GM23248 (cell line): ENCODE measurements at regions not wholly inside any gene's neighbourhood (a gene's known extent, or its start where the extent isn't known, plus 50 kb on each side); places are given as distances from the start of the nearest gene placed in this dataset.

Experiments used
- DNase-seq: peaks from one replicate; pipeline ENCODE4 v3.0.0-alpha.2; 2015
- H2AFZ ChIP-seq: fragments of 200-600 bp; sonication (generic); 2 replicates; pipeline ENCODE4 v1.6.1; 2016; ENCODE audit warnings: antibody characterized with exemption
- H3F3A ChIP-seq: fragments of 200-600 bp; sonication (generic); 2 replicates; pipeline ENCODE4 v1.6.1; 2016; ENCODE audit warnings: mild to moderate bottlenecking, antibody characterized with exemption, mixed run types; ENCODE audit not compliant: insufficient read depth
- H3K27ac ChIP-seq: fragments of 200-600 bp; sonication (generic); 2 replicates; pipeline ENCODE4 v1.5.1; 2016; ENCODE audit warnings: mild to moderate bottlenecking
- H3K27me3 ChIP-seq: fragments of 200-600 bp; sonication (generic); replicated peaks from 2 replicates; pipeline ENCODE4 v1.6.1; 2016; ENCODE audit warnings: mild to moderate bottlenecking; ENCODE audit not compliant: insufficient read depth
- H3K36me3 ChIP-seq: fragments of 200-600 bp; sonication (generic); 2 replicates; pipeline ENCODE4 v1.6.1; 2016; ENCODE audit warnings: low read depth, mild to moderate bottlenecking
- H3K4me1 ChIP-seq: fragments of 200-600 bp; sonication (generic); 2 replicates; pipeline ENCODE4 v1.6.1; 2016; ENCODE audit warnings: mild to moderate bottlenecking; ENCODE audit not compliant: insufficient read depth
- H3K4me2 ChIP-seq: fragments of 200-600 bp; sonication (generic); one replicate; pipeline ENCODE4 v1.6.1; 2016; ENCODE audit warnings: mild to moderate bottlenecking; ENCODE audit not compliant: unreplicated experiment
- H3K4me3 ChIP-seq: fragments of 200-600 bp; sonication (generic); 2 replicates; pipeline ENCODE4 v1.5.1; 2016; ENCODE audit warnings: mild to moderate bottlenecking
- H3K79me2 ChIP-seq: fragments of 200-600 bp; sonication (generic); 2 replicates; pipeline ENCODE4 v1.6.1; 2016; ENCODE audit warnings: mild to moderate bottlenecking; ENCODE audit not compliant: insufficient read depth
- H3K9ac ChIP-seq: fragments of 200-600 bp; sonication (generic); 2 replicates; pipeline ENCODE4 v1.6.1; 2016; ENCODE audit warnings: mild to moderate bottlenecking
- H3K9me2 ChIP-seq: fragments of 200-600 bp; sonication (generic); 2 replicates; pipeline ENCODE4 v1.6.1; 2016; ENCODE audit warnings: mixed run types, mild to moderate bottlenecking, moderate library complexity; ENCODE audit not compliant: insufficient read depth
- H3K9me3 ChIP-seq: fragments of 200-600 bp; sonication (generic); one replicate; pipeline ENCODE4 v1.6.1; 2017; ENCODE audit warnings: low read depth
- H4K20me1 ChIP-seq: fragments of 200-600 bp; sonication (generic); 2 replicates; pipeline ENCODE4 v1.6.0; 2016; ENCODE audit not compliant: insufficient read depth
- EZH2 ChIP-seq: fragments of 200-600 bp; sonication (generic); IDR thresholded peaks from 2 replicates; pipeline ENCODE4 v1.6.1; 2018; ENCODE audit warnings: antibody characterized with exemption, mild to moderate bottlenecking; ENCODE audit not compliant: insufficient read depth, poor library complexity, severe bottlenecking
- EZH2phosphoT487 ChIP-seq: fragments of 200-600 bp; sonication (generic); IDR thresholded peaks from 2 replicates; pipeline ENCODE4 v1.6.1; 2018; ENCODE audit warnings: antibody characterized with exemption, moderate library complexity, mild to moderate bottlenecking, low read depth; ENCODE audit not compliant: insufficient read depth
- WGBS, 2 experiments: methylation state at CpG; one replicate each; pipeline ENCODE4 v1.1.6; 2015 to 2017; ENCODE audit warnings: low lambda C conversion rate in 2 of 2, low coverage in 1 of 2; ENCODE audit errors: missing lambda C conversion rate in 2 of 2; 5-methylcytosine and 5-hydroxymethylcytosine counted together
- in situ Hi-C: fragments of 300-500 bp; cut with MboI; formaldehyde crosslinking; loops from 2 replicates; pipeline ENCODE4 v1.15.0; 2020

DNA sequence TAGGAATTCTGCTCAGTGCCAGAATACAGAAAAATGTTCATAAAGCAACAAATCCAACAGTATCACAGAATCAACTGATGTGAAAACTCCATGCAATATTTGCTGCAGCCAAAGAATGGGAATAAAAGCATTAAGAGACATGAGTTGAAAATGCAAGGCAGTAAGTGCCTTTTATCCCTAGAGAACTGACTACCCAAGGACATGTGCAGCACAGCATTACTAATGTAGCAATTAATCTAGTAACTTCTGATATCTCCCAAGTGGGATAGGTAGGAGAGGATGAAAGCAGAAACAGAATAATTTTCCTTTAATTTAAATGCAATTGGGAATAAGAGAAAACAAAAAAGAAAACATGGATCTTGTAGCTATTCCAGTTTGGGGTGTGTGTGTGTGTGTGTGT is 497.5 kb upstream of the CBLB start:
- H3K36me3 ChIP-seq: no peaks in the 10 kb centered on the region
- H3K27ac ChIP-seq: no peak overlapping the region
- in situ Hi-C loops: no loop called here
- H3K9me3 ChIP-seq: no peaks in the 10 kb centered on the region
- H3K4me2 ChIP-seq: no peak overlapping the region
- H3K9me2 ChIP-seq: no peaks in the 10 kb centered on the region
- H3K4me3 ChIP-seq: no peak overlapping the region
- H3K9ac ChIP-seq: no peak overlapping the region
- no peak for DNase-seq
- H3K27me3 ChIP-seq: no peaks in the 10 kb centered on the region
- H3F3A ChIP-seq: no peaks in the 10 kb centered on the region
- no peaks in the 10 kb centered on the region for H3K4me1 ChIP-seq
- no peaks in the 10 kb centered on the region for H4K20me1 ChIP-seq
- no peak for TF ChIP-seq EZH2
- no peak overlapping the region for H2AFZ ChIP-seq
- no peaks in the 10 kb centered on the region for H3K79me2 ChIP-seq

DNA sequence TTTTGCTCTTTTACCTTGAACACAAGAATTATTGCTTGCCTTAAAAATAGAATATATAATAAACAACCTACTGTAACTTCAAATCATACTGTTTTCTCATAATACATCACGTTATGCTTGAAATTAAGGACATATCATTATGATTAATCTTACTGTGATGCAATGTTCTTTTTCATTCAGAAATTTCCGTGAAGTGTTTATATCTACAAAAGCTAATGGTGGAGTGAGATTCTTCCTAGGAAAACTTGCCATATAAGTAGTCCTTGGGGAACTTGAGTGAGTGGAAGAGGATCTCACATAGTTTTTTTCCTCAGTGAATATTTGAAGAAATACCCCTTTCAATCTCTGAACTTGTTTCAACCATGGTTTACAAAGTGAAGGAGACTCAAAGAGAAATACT is 498.7 kb upstream of the CBLB start:
- Histone ChIP-seq H3F3A (no peaks in the 10 kb centered on the region), H3K4me3 (no peak overlapping the region), H3K27me3 (no peaks in the 10 kb centered on the region), H4K20me1 (no peaks in the 10 kb centered on the region), H3K9me2 (no peaks in the 10 kb centered on the region), H3K36me3 (no peaks in the 10 kb centered on the region), H3K27ac (no peak overlapping the region), H3K9ac (no peak overlapping the region), H3K79me2 (no peaks in the 10 kb centered on the region), H3K4me1 (no peaks in the 10 kb centered on the region), H3K4me2 (no peak overlapping the region), H3K9me3 (no peaks in the 10 kb centered on the region), H2AFZ (no peak overlapping the region)
- no peak for DNase-seq
- in situ Hi-C loops: no loop called here
- WGBS, 2 experiments: 76 to 79% methylated on average over 2 of the region's 2 CpGs
- TF ChIP-seq EZH2 (no peak), EZH2phosphoT487 (no peak)

DNA sequence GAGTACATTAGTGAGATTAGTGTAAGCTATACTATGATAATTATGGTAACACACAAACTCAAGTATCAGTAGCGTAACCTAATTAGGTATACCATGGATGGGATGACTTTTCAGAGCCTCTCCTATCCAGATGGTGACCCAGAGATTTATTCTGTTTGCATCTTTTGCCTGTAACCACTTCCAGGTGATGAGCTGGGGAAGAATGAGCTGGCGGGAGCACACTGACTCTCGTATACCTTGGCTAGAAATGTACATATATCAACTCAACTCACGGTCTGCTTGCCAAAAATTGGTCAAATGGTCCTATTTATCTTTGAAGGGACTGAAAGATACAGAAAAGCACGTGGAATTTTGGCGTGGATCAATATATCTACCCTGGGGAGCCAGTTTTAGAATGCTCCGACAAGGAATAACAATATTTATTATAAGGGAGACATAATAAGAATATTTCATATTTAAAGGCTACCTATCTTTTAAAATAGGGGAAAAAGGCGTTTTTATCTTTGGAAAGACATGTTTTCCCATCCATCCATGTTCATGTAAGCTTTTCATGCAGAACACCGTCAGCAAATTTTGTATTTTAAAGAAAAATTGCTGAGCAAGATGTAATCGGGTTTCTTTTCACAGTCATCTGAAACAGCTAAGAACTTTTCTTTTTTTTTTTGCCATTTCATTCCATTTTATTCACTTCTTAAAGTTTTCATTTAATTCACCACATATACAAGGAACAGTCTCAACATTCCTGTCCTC is 502.6 kb upstream of the CBLB start:
- Histone ChIP-seq H3K27me3 (no peaks in the 10 kb centered on the region), H3K9me3 (no peaks in the 10 kb centered on the region), H3K4me1 (no peaks in the 10 kb centered on the region), H3K4me2 (no peak overlapping the region), H3K36me3 (no peaks in the 10 kb centered on the region), H3K9me2 (no peaks in the 10 kb centered on the region), H2AFZ (no peak overlapping the region), H4K20me1 (no peaks in the 10 kb centered on the region), H3K4me3 (no peak overlapping the region), H3K9ac (no peak overlapping the region), H3K27ac (no peak overlapping the region), H3F3A (no peaks in the 10 kb centered on the region), H3K79me2 (no peaks in the 10 kb centered on the region)
- in situ Hi-C loops: no loop called here
- no peak for TF ChIP-seq EZH2
- no peak for DNase-seq
- 80 to 81% methylated on average over 10 of the region's 10 CpGs for WGBS, 2 experiments

DNA sequence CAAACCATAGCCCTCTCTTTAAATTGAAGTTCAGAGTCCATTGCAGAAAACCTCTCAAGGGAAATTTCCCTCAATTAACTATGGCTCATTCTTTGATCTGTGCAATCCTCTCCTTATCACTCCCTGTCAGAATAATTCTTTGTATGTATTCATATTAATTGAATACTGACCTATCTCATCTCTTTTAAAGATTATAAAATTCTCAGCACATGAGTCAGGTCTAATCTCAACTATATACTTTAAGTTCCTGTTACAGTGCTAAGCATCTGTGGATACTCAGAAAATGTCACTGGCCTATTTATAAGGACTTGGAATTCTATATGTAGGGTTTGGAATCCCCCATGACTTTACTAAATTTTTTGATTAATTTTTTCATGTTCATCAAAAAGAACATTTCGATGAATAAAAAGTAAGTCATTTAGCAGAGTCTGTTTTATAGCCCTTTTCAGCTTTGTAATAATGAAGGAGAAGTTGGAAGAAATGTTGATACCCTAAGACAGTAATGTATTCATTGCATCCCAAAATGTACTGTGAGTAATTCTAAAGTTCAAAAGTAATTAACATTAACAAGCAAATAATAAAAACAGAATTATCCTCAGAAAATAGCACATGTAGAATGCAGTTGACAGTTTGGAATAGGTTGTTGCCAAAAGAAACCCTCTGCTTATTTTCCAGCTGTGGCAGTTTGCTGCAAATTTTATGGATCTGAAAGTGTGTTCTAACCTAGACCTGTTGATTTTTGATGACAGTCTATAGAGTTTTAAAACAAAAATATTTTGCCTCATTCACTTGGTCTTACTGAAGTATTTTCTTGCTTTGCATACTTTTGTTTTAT is 503.4 kb upstream of the CBLB start:
- H4K20me1 ChIP-seq: no peaks in the 10 kb centered on the region
- H3K4me3 ChIP-seq: no peak overlapping the region
- no peak overlapping the region for H3K9ac ChIP-seq
- no peaks in the 10 kb centered on the region for H3F3A ChIP-seq
- H3K79me2 ChIP-seq: no peaks in the 10 kb centered on the region
- H3K4me2 ChIP-seq: no peak overlapping the region
- no peaks in the 10 kb centered on the region for H3K27me3 ChIP-seq
- in situ Hi-C loops: no loop called here
- H3K9me3 ChIP-seq: no peaks in the 10 kb centered on the region
- H3K36me3 ChIP-seq: no peaks in the 10 kb centered on the region
- TF ChIP-seq EZH2: no peak
- no peak for TF ChIP-seq EZH2phosphoT487
- WGBS, 2 experiments: 82 to 83% methylated on average over 1 of the region's 1 CpG
- no peaks in the 10 kb centered on the region for H3K4me1 ChIP-seq
- H2AFZ ChIP-seq: no peak overlapping the region
- H3K27ac ChIP-seq: no peak overlapping the region
- H3K9me2 ChIP-seq: no peaks in the 10 kb centered on the region
- no peak for DNase-seq
